Immature natural killer cell (primary cell): ENCODE measurements at regions not wholly inside any gene's neighbourhood (a gene's known extent, or its start where the extent isn't known, plus 50 kb on each side); places are given as distances from the start of the nearest gene placed in this dataset.
"Not testable (repeated sequence)": the region's sequence is repeated elsewhere in the genome, so short reads cannot be mapped to it uniquely, and the experiment has no call there.

Source experiments
- DNase-seq, 3 donors: peaks; one replicate each; pipeline ENCODE4 v3.0.0; 2022; ENCODE audit warnings: mixed read lengths in 1 of 3
- H3K27ac Mint-ChIP-seq, 6 donors: one replicate each; pipeline ENCODE4 v1.8.0; 2020; ENCODE audit warnings: mixed read lengths in 6 of 6, mild to moderate bottlenecking in 5 of 6, inconsistent platforms in 4 of 6, moderate library complexity in 3 of 6
- H3K27me3 Mint-ChIP-seq, 3 donors: one replicate each; pipeline ENCODE4 v1.8.0; 2020 to 2021; ENCODE audit warnings: low read depth in 3 of 3, mild to moderate bottlenecking in 3 of 3, mixed read lengths in 3 of 3, moderate library complexity in 3 of 3, inconsistent platforms in 1 of 3
- H3K36me3 Mint-ChIP-seq, 3 donors: one replicate each; pipeline ENCODE4 v1.8.0; 2020; ENCODE audit warnings: mixed read lengths in 3 of 3, inconsistent platforms in 2 of 3, mild to moderate bottlenecking in 2 of 3
- H3K4me1 Mint-ChIP-seq, 2 donors: one replicate each; pipeline ENCODE4 v1.8.0; 2020; ENCODE audit warnings: inconsistent platforms in 2 of 2, mild to moderate bottlenecking in 2 of 2, mixed read lengths in 2 of 2, moderate library complexity in 1 of 2
- H3K4me3 Mint-ChIP-seq, 5 donors: one replicate each; pipeline ENCODE4 v1.8.0; 2020; ENCODE audit warnings: mild to moderate bottlenecking in 5 of 5, mixed read lengths in 5 of 5, inconsistent platforms in 3 of 5, moderate library complexity in 3 of 5
- H3K9me3 Mint-ChIP-seq, 6 donors: one replicate each; pipeline ENCODE4 v1.8.0; 2020; ENCODE audit warnings: mild to moderate bottlenecking in 6 of 6, mixed read lengths in 6 of 6, inconsistent platforms in 4 of 6, moderate library complexity in 3 of 6

DNA sequence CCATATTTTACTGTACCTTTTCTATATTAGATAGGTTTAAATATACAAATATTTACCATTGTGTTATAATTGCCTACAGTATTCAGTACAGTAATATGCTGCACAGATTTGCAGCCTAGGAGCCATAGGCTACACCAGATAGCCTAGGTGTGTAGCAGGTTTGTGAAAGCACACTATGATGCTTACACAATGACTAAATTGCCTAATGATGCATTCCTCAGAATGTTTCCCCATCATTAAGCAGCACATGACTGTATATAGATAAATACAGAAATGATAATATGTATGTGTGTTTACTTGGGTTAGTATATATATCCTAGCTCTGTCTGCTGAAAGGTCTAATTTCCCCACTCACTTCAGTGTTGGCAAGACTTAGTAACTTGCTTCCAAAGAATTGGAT lies 65.8 kb downstream of the MYL3 start:
- no peak for DNase-seq
- H3K27me3 Mint-ChIP-seq, result peaks cover 3 to 34% (median 5%) of the 10 kb centered on the region in 3 donors
- H3K36me3 Mint-ChIP-seq, result no peaks in the 10 kb centered on the region
- H3K4me3 Mint-ChIP-seq, result no peak overlapping the region
- H3K27ac Mint-ChIP-seq, result no peak overlapping the region
- H3K4me1 Mint-ChIP-seq, result no peaks in the 10 kb centered on the region
- H3K9me3 Mint-ChIP-seq, result peaks cover 0 to 2% (median 0%) of the 10 kb centered on the region in 6 donors

DNA sequence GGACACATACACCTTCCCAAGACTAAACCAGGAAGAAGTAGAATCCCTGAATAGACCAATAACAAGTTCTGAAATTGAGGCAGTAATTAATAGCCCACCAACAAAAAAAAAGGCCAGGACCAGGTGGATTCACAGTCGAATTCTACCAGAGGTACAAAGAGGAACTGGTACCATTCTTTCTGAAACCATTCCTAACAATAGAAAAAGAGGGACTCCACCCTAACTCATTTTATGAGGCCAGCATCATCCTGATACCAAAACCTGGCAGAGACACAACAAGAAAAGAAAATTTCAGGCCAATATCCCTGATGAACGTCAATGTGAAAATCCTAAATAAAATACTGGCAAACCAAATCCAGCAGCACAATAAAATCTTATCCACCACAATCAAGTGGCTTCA lies 69.9 kb downstream of the MYL3 start:
- not testable (repeated sequence) for H3K4me1 Mint-ChIP-seq, H3K27ac Mint-ChIP-seq, DNase-seq, H3K4me3 Mint-ChIP-seq, H3K9me3 Mint-ChIP-seq, H3K36me3 Mint-ChIP-seq
- peaks cover 4 to 25% (median 12%) of the 10 kb centered on the region in 3 donors for H3K27me3 Mint-ChIP-seq

DNA sequence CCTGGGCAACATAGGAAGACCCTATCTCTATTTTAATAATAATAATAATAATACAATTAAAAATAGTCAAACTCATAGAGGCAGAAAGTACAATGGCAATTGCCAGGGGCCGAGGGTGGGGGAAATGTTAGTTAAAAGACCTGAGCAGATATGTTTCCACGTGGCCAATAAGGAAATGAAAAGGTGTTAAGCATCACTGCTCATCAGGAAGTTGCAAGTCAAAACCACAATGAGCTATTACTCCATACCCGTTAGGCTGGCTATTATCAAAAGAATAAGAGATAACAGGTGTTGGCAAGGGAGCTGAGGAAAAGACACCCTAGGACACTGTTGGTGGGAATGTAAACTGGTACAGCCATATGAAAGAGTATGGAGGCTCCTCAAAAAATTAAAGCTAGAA lies 60.4 kb upstream of the PRSS50 start:
- no peak overlapping the region for H3K27ac Mint-ChIP-seq
- peak overlapping the region in 1 of 5 donors; percentile 36 for H3K4me3 Mint-ChIP-seq
- peak; percentile 13 to 22 (median 21) for DNase-seq
- peaks cover 6 to 17% of the 10 kb centered on the region in 2 donors for H3K4me1 Mint-ChIP-seq
- H3K9me3 Mint-ChIP-seq, result peaks cover 1 to 24% (median 10%) of the 10 kb centered on the region in 6 donors
- H3K27me3 Mint-ChIP-seq, result peaks cover 2 to 6% (median 2%) of the 10 kb centered on the region in 3 donors
- H3K36me3 Mint-ChIP-seq, result peaks cover 0 to 4% (median 3%) of the 10 kb centered on the region in 3 donors

DNA sequence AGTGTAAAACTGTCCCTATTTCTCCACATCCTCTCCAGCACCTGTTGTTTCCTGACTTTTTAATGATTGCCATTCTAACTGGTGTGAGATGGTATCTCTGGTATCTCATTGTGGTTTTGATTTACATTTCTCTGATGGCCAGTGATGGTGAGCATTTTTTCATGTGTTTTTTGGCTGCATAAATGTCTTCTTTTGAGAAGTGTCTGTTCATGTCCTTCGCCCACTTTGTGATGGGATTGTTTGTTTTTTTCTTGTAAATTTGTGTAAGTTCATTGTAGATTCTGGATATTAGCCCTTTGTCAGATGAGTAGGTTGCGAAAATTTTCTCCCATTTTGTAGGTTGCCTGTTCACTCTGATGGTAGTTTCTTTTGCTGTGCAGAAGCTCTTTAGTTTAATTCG lies 54.8 kb upstream of the PRSS50 start:
- H3K4me1 Mint-ChIP-seq, H3K36me3 Mint-ChIP-seq, H3K27ac Mint-ChIP-seq: not testable (repeated sequence)

DNA sequence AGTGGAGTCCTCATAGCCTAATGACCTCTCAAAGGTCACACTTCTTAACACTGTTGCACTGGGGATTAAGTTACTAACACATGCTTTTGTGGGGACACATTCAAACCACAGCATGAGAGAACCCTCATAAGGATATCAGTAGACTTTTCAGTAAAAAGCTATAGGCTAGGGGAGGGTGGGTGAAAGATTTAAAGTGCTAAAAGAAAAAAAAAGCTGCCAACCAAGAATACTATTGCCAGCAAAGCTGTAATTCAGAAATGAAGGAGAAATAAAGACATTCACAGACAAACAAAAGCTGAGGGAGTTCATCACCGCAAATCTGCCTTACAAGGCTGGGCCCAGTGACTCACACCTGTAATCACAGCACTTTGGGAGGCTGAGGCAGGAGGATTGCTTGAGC lies 50.4 kb upstream of the PRSS50 start:
- Mint-ChIP-seq H3K27ac (no peak overlapping the region), H3K36me3 (peaks cover 5 to 10% (median 6%) of the 10 kb centered on the region in 3 donors), H3K4me3 (no peak overlapping the region), H3K4me1 (no peaks in the 10 kb centered on the region), H3K27me3 (peaks cover 4 to 17% (median 10%) of the 10 kb centered on the region in 3 donors), H3K9me3 (peaks cover 25 to 73% (median 52%) of the 10 kb centered on the region in 6 donors)
- no peak for DNase-seq

More for the DNA sequence above, 54.8 kb upstream of the PRSS50 start:
- peaks cover 13 to 43% (median 26%) of the 10 kb centered on the region in 6 donors for H3K9me3 Mint-ChIP-seq
- DNase-seq, H3K27me3 Mint-ChIP-seq, H3K4me3 Mint-ChIP-seq: not testable (repeated sequence)
